H1 (cell line): ENCODE measurements at regions not wholly inside any gene's neighbourhood (a gene's known extent, or its start where the extent isn't known, plus 50 kb on each side); places are given as distances from the start of the nearest gene placed in this dataset.

Experiments used
- CHD1 ChIP-seq: IDR thresholded peaks from 2 replicates; pipeline ENCODE4 v1.6.1; 2012; ENCODE audit warnings: low read depth, low read length, improper control_type of control experiment
- MAFK ChIP-seq: IDR thresholded peaks from 2 replicates; pipeline ENCODE4 v1.6.1; 2012; ENCODE audit warnings: low read depth, mild to moderate bottlenecking, improper control_type of control experiment, low read length
- POLR2A ChIP-seq, 2 experiments: IDR thresholded peaks; 1 replicate in 1 of 2; 2 replicates in 1 of 2; pipeline ENCODE4 v1.6.1; 2011; ENCODE audit warnings: low read depth in 2 of 2, low read length in 2 of 2, mild to moderate bottlenecking in 2 of 2; ENCODE audit errors: control extremely low read depth in 1 of 2
- RAD21 ChIP-seq, 2 experiments: IDR thresholded peaks in 1 of 2; conservative IDR thresholded peaks in 1 of 2; 2 replicates each; pipeline ENCODE4 v1.6.1; 2011; ENCODE audit warnings: low read depth in 2 of 2, low read length in 2 of 2, improper control_type of control experiment in 1 of 2, inconsistent platforms in 1 of 2, mild to moderate bottlenecking in 1 of 2, moderate library complexity in 1 of 2
- SIRT6 ChIP-seq: IDR thresholded peaks from one replicate; pipeline ENCODE4 v1.7.1; 2012; ENCODE audit warnings: low read length, inconsistent platforms
- SIX5 ChIP-seq: IDR thresholded peaks from 2 replicates; pipeline ENCODE4 v1.6.1; 2011; ENCODE audit warnings: mild to moderate bottlenecking, low read depth, low read length
- TAF1 ChIP-seq: IDR thresholded peaks from 2 replicates; pipeline ENCODE4 v1.6.1; 2011; ENCODE audit warnings: mild to moderate bottlenecking, low read depth, low read length

GRCh38 chr11:133749841-133750240, 95.5 kb downstream of the SPATA19 start (continued):
- TF ChIP-seq SIRT6 (no peak), MAFK (no peak), RAD21 (IDR thresholded peaks at IDR 0.05 in 1 of 2, conservative IDR thresholded peaks at IDR 0.05 in 1 of 2; ENCODE audit: low read depth in 2 of 2, low read length in 2 of 2) (no peak), TAF1 (no peak), POLR2A (IDR thresholded peaks at IDR 0.05; ENCODE audit: control extremely low read depth in 1 of 2, low read depth in 2 of 2, low read length in 2 of 2) (no peak), CHD1 (no peak), SIX5 (no peak)
- TF ChIP-seq, all 59 proteins: peak for 0
